Muscle layer of colon (tissue), 2 donors: ENCODE measurements at regions not wholly inside any gene's neighbourhood (a gene's known extent, or its start where the extent isn't known, plus 50 kb on each side); places are given as distances from the start of the nearest gene placed in this dataset.

ENCODE experiments used
- H3K27ac ChIP-seq: one replicate; pipeline ENCODE4 v1.7.0; 2013; ENCODE audit warnings: low read depth, mild to moderate bottlenecking, low read length, moderate library complexity
- H3K27me3 ChIP-seq, 2 donors: one replicate each; pipeline ENCODE4 v1.7.0; 2013; ENCODE audit warnings: low read length in 2 of 2, mild to moderate bottlenecking in 2 of 2; ENCODE audit not compliant: insufficient read depth in 2 of 2, control insufficient read depth in 1 of 2
- H3K36me3 ChIP-seq: one replicate; pipeline ENCODE4 v1.7.0; 2013; ENCODE audit warnings: mild to moderate bottlenecking, low read length; ENCODE audit not compliant: insufficient read depth
- H3K4me1 ChIP-seq: one replicate; pipeline ENCODE4 v1.7.0; 2013; ENCODE audit warnings: mild to moderate bottlenecking, low read length; ENCODE audit not compliant: insufficient read depth
- H3K4me3 ChIP-seq, 2 donors: one replicate each; pipeline ENCODE4 v1.7.0; 2013; ENCODE audit warnings: low read length in 2 of 2, low read depth in 1 of 2, mild to moderate bottlenecking in 1 of 2, moderate library complexity in 1 of 2
- H3K9ac ChIP-seq: one replicate; pipeline ENCODE4 v1.7.0; 2013; ENCODE audit warnings: low read length
- H3K9me3 ChIP-seq: one replicate; pipeline ENCODE4 v1.7.0; 2013; ENCODE audit warnings: mild to moderate bottlenecking, low read length
- donor health status: abdominal sarcoma.
- donor health status: Adenocarcinoma of cecum.

- Histone ChIP-seq H3K27ac (no peak overlapping the region), H3K4me1 (peaks cover 13% of the 10 kb centered on the region), H3K36me3 (no peaks in the 10 kb centered on the region), H3K9ac (no peak overlapping the region), H3K9me3 (no peaks in the 10 kb centered on the region), H3K27me3 (no peaks in the 10 kb centered on the region), H3K4me3 (no peak overlapping the region)
Measured at GRCh38 chr1:115199416-115200132, 110.3 kb upstream of the TSPAN2 start.

GRCh38 chr1:115198938-115199337 lies 109.6 kb upstream of the TSPAN2 start:
- H3K27ac ChIP-seq, result no peak overlapping the region

GRCh38 chr1:115196296-115196695 lies 107.0 kb upstream of the TSPAN2 start:
- Histone ChIP-seq H3K9ac (no peak overlapping the region), H3K27ac (no peak overlapping the region), H3K4me3 (no peak overlapping the region), H3K36me3 (no peaks in the 10 kb centered on the region), H3K27me3 (no peaks in the 10 kb centered on the region), H3K9me3 (no peaks in the 10 kb centered on the region), H3K4me1 (peaks cover 14% of the 10 kb centered on the region)

More at GRCh38 chr1:115198938-115199337, 109.6 kb upstream of the TSPAN2 start:
- Histone ChIP-seq H3K36me3 (no peaks in the 10 kb centered on the region), H3K4me1 (peaks cover 13% of the 10 kb centered on the region), H3K9me3 (no peaks in the 10 kb centered on the region), H3K27me3 (no peaks in the 10 kb centered on the region), H3K9ac (no peak overlapping the region), H3K4me3 (no peak overlapping the region)

- Histone ChIP-seq H3K36me3 (no peaks in the 10 kb centered on the region), H3K27ac (no peak overlapping the region), H3K9me3 (no peaks in the 10 kb centered on the region), H3K4me3 (no peak overlapping the region), H3K4me1 (peaks cover 30% of the 10 kb centered on the region), H3K27me3 (no peaks in the 10 kb centered on the region), H3K9ac (no peak overlapping the region)
Measured at GRCh38 chr1:115194506-115194905, 105.2 kb upstream of the TSPAN2 start.

GRCh38 chr1:115193046-115193828 lies 103.9 kb upstream of the TSPAN2 start:
- Histone ChIP-seq H3K27me3 (no peaks in the 10 kb centered on the region), H3K4me3 (no peak overlapping the region), H3K27ac (no peak overlapping the region), H3K9me3 (no peaks in the 10 kb centered on the region), H3K9ac (no peak overlapping the region), H3K36me3 (no peaks in the 10 kb centered on the region), H3K4me1 (peaks cover 21% of the 10 kb centered on the region)

- H3K4me3 ChIP-seq, result no peak overlapping the region
- no peaks in the 10 kb centered on the region for H3K9me3 ChIP-seq
- H3K9ac ChIP-seq, result no peak overlapping the region
- H3K27ac ChIP-seq, result no peak overlapping the region
- H3K36me3 ChIP-seq, result no peaks in the 10 kb centered on the region
- peaks cover 17% of the 10 kb centered on the region for H3K4me1 ChIP-seq
- no peaks in the 10 kb centered on the region for H3K27me3 ChIP-seq
Measured at GRCh38 chr1:115192200-115192767, 103.0 kb upstream of the TSPAN2 start.

- no peaks in the 10 kb centered on the region for H3K9me3 ChIP-seq
- H3K9ac ChIP-seq, result no peak overlapping the region
- H3K4me3 ChIP-seq, result no peak overlapping the region
- H3K4me1 ChIP-seq, result peaks cover 17% of the 10 kb centered on the region
- H3K27me3 ChIP-seq, result no peaks in the 10 kb centered on the region
- H3K36me3 ChIP-seq, result no peaks in the 10 kb centered on the region
- H3K27ac ChIP-seq, result no peak overlapping the region
Measured at GRCh38 chr1:115191691-115192090, 102.4 kb upstream of the TSPAN2 start.

GRCh38 chr1:115190540-115191170 lies 101.4 kb upstream of the TSPAN2 start:
- no peaks in the 10 kb centered on the region for H3K36me3 ChIP-seq
- no peak overlapping the region for H3K9ac ChIP-seq
- H3K4me3 ChIP-seq, result no peak overlapping the region
- H3K9me3 ChIP-seq, result no peaks in the 10 kb centered on the region
- no peaks in the 10 kb centered on the region for H3K27me3 ChIP-seq
- no peak overlapping the region for H3K27ac ChIP-seq
- peaks cover 17% of the 10 kb centered on the region for H3K4me1 ChIP-seq

- no peak overlapping the region for H3K4me3 ChIP-seq
- no peaks in the 10 kb centered on the region for H3K27me3 ChIP-seq
- H3K9ac ChIP-seq, result no peak overlapping the region
- H3K36me3 ChIP-seq, result no peaks in the 10 kb centered on the region
- H3K9me3 ChIP-seq, result no peaks in the 10 kb centered on the region
- no peak overlapping the region for H3K27ac ChIP-seq
- peaks cover 17% of the 10 kb centered on the region for H3K4me1 ChIP-seq
Measured at GRCh38 chr1:115189814-115190539, 100.7 kb upstream of the TSPAN2 start.

GRCh38 chr1:115188680-115189395 lies 99.5 kb upstream of the TSPAN2 start:
- Histone ChIP-seq H3K36me3 (no peaks in the 10 kb centered on the region), H3K4me1 (peaks cover 17% of the 10 kb centered on the region), H3K4me3 (no peak overlapping the region), H3K9me3 (no peaks in the 10 kb centered on the region), H3K9ac (no peak overlapping the region), H3K27me3 (no peaks in the 10 kb centered on the region), H3K27ac (no peak overlapping the region)
